Colonic mucosa (tissue), 4 donors: ENCODE measurements at regions not wholly inside any gene's neighbourhood (a gene's known extent, or its start where the extent isn't known, plus 50 kb on each side); places are given as distances from the start of the nearest gene placed in this dataset.

Experiments
- DNase-seq: peaks from one replicate; pipeline ENCODE4 v3.0.0-alpha.2; 2020
- H3K27ac ChIP-seq: fragments of 200-600 bp; one replicate; pipeline ENCODE4 v1.8.0; 2021
- H3K27me3 ChIP-seq: fragments of 200-600 bp; one replicate; pipeline ENCODE4 v1.8.0; 2021
- H3K36me3 ChIP-seq: fragments of 200-600 bp; one replicate; pipeline ENCODE4 v1.8.0; 2021
- H3K4me1 ChIP-seq: fragments of 200-600 bp; one replicate; pipeline ENCODE4 v1.8.0; 2021; ENCODE audit warnings: mild to moderate bottlenecking
- H3K4me3 ChIP-seq: fragments of 200-600 bp; one replicate; pipeline ENCODE4 v1.8.0; 2021
- H3K9ac ChIP-seq, 2 donors: one replicate each; pipeline ENCODE4 v1.7.0; 2013; ENCODE audit warnings: control low read depth in 2 of 2, low read depth in 2 of 2, low read length in 2 of 2
- H3K9me3 ChIP-seq: fragments of 200-600 bp; one replicate; pipeline ENCODE4 v1.8.0; 2021
- CTCF ChIP-seq: fragments of 200-600 bp; IDR thresholded peaks from one replicate; pipeline ENCODE4 v1.8.0; 2022; ENCODE audit warnings: antibody characterized with exemption, mild to moderate bottlenecking
- intact Hi-C: fragments of 100-400 bp; cut with DNase I; formaldehyde crosslinking; loops from one replicate; pipeline ENCODE4 v1.14.1; 2022
- donor health status: healthy.
- donor health status: DM: no; HTN: no; CAD: no.
- donor health status: DM: no; HTN: no; CAD: no.

GRCh38 chr4:15162465-15163283, 160.4 kb downstream of the CPEB2 start:
- Histone ChIP-seq H3K27me3 (no peaks in the 10 kb centered on the region), H3K4me1 (no peaks in the 10 kb centered on the region), H3K9me3 (no peaks in the 10 kb centered on the region), H3K27ac (no peak overlapping the region), H3K9ac (no peak overlapping the region), H3K36me3 (no peaks in the 10 kb centered on the region), H3K4me3 (no peak overlapping the region)
- DNase-seq: no peak
- intact Hi-C loops: no loop called here
- peak; percentile 15 for TF ChIP-seq CTCF

GRCh38 chr4:15163284-15163645, 161.0 kb downstream of the CPEB2 start:
- TF ChIP-seq CTCF: no peak
- intact Hi-C loops: no loop called here
- no peaks in the 10 kb centered on the region for H3K9me3 ChIP-seq
- H3K36me3 ChIP-seq: no peaks in the 10 kb centered on the region
- no peak for DNase-seq
- H3K9ac ChIP-seq: no peak overlapping the region
- H3K4me3 ChIP-seq: no peak overlapping the region
- no peak overlapping the region for H3K27ac ChIP-seq
- H3K4me1 ChIP-seq: no peaks in the 10 kb centered on the region
- no peaks in the 10 kb centered on the region for H3K27me3 ChIP-seq

- Histone ChIP-seq H3K27ac (no peak overlapping the region), H3K9me3 (no peaks in the 10 kb centered on the region), H3K27me3 (no peaks in the 10 kb centered on the region), H3K4me1 (no peaks in the 10 kb centered on the region), H3K4me3 (no peak overlapping the region), H3K9ac (no peak overlapping the region), H3K36me3 (no peaks in the 10 kb centered on the region)
- intact Hi-C loops: no loop called here
- no peak for TF ChIP-seq CTCF
- DNase-seq: no peak
These were observed 162.3 kb downstream of the CPEB2 start for GRCh38 chr4:15164571-15164970.

- Histone ChIP-seq H3K4me1 (no peaks in the 10 kb centered on the region), H3K27me3 (no peaks in the 10 kb centered on the region), H3K9me3 (no peaks in the 10 kb centered on the region), H3K9ac (no peak overlapping the region), H3K27ac (no peak overlapping the region), H3K4me3 (no peak overlapping the region), H3K36me3 (no peaks in the 10 kb centered on the region)
- intact Hi-C loops: no loop called here
- DNase-seq: no peak
- no peak for TF ChIP-seq CTCF
These were observed 165.5 kb downstream of the CPEB2 start for GRCh38 chr4:15167743-15168142.

- Histone ChIP-seq H3K27ac (no peak overlapping the region), H3K27me3 (no peaks in the 10 kb centered on the region), H3K9me3 (no peaks in the 10 kb centered on the region), H3K4me3 (no peak overlapping the region), H3K36me3 (no peaks in the 10 kb centered on the region), H3K4me1 (no peaks in the 10 kb centered on the region), H3K9ac (no peak overlapping the region)
- TF ChIP-seq CTCF: no peak
- no peak for DNase-seq
- intact Hi-C loops: no loop called here
These were observed 166.5 kb downstream of the CPEB2 start for GRCh38 chr4:15168759-15169158.
